HG03039 (cell line): ENCODE measurements at regions not wholly inside any gene's neighbourhood (a gene's known extent, or its start where the extent isn't known, plus 50 kb on each side); places are given as distances from the start of the nearest gene placed in this dataset.
"Not testable (repeated sequence)": the region's sequence is repeated elsewhere in the genome, so short reads cannot be mapped to it uniquely, and the experiment has no call there.

ENCODE experiments used
- ATAC-seq: cut with Tn5 transposase; IDR thresholded peaks from one replicate; pipeline ENCODE4 v1.9.1; 2021; ENCODE audit warnings: mild to moderate bottlenecking, moderate library complexity; ENCODE audit not compliant: unreplicated experiment

DNA sequence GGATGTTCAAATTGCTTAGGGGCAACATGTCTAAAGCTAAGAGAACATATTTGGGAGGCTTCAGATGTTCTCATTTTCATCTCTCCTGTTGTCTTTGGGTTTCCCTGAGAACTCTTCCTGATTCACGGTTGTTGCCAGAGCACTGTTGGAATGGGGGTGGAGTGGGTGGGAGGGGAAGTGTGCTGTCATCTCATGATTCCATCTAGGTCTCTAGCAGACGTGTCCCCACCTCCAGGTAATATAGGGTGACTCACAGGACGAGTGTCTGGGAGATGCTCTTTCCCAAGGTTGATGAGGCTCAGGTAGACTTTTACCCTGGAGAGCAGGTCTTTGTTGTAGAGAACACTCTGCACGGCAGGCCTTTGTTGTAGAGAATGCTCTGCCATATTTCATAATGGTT, 636.9 kb downstream of the QKI start:
- no peak for ATAC-seq

- no peak for ATAC-seq
These were observed 635.0 kb downstream of the QKI start for GRCh38 chr6:164049517-164049988.

GRCh38 chr6:164048840-164049516, 634.5 kb downstream of the QKI start:
- ATAC-seq, result no peak

DNA sequence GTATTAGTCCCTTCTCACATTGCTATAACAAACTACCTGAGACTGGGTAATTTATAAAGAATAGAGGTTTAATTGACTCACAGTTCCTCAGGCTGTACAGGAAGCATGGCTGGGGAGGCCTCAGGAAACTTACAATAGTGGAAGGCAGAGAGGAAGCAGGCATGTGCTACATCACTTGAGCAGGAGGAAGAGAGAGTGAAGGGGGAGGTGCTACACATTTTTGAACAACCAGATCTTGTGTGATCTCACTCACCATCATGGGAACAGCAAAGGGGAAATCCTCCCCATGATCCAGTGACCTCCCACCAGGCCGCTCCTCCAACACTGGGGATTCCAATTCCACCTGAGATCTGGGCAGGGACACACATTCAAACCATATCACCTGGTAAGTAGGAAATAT, 630.6 kb downstream of the QKI start:
- no peak for ATAC-seq

GRCh38 chr6:164043656-164044055, 629.1 kb downstream of the QKI start:
- not testable (repeated sequence) for ATAC-seq

DNA sequence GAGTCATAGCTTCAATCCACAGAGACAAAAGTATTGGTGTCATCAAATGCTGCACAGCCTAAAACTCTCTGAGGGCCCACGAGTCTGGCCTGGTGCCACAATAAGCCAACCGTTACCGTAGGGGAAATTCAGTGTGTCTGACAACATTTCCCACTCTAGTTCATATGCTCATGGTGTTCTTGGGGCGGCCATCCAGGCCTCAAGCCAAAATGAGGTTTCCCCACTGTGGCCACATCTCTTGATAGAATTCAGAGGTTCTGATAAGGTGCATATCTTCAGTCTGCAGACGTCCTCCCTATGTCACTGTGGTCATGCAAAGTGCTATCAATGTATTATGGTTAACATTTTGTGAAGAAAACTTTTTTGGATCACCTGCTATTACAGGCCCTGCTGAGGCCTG, 627.7 kb downstream of the QKI start:
- ATAC-seq, result no peak

GRCh38 chr6:164040994-164041393, 626.5 kb downstream of the QKI start:
- ATAC-seq, result no peak

DNA sequence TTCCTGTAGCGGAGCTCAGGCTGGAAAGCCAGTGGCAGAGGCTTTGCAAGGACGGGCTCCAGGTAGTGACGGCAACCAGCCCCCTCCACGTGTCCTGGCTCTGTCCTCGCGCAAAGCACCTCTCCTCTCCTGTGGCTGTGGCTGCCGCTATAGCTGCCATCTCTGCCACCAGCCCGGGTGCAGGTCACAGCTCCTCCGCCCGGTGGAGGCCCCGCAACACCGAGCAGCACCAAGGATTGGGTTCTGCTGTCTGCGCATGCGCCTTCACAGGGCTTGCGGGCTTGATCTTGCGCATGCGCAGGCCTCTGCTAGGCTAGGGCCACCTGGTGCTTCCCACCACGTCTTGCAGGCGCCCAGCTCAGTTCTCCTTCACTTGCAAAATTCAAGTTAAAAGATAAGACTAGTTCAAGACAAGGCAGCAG, 625.4 kb downstream of the QKI start:
- no peak for ATAC-seq

GRCh38 chr6:164037171-164037870, 622.8 kb downstream of the QKI start:
- ATAC-seq, result no peak

DNA sequence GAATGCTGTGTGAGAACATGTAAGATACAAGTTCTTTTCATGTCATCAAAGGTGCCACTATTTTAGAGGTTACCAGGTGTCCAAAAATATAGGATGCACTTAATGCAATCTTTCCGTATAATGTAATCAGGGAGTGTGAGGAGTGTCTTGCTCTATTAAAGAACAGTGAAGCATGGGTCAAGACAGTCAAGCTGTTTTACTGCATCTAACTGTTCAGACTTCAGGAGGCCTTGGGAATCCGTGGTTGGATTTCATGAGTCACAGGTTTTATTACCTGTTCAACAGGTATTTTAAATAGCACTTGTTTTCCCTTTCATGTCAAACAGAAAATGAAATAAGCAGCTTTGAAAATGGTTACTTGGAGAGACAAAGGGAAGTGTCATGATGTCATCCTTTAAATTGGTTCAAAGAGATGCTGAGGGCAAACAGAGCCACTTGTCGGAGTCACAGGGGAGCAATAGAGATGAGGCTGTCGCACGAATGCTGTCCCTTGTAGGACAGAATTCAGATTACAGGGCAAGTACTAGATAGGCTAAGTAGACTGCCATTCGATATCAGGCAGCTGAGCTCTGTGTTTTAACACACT, 621.5 kb downstream of the QKI start:
- ATAC-seq, result no peak

DNA sequence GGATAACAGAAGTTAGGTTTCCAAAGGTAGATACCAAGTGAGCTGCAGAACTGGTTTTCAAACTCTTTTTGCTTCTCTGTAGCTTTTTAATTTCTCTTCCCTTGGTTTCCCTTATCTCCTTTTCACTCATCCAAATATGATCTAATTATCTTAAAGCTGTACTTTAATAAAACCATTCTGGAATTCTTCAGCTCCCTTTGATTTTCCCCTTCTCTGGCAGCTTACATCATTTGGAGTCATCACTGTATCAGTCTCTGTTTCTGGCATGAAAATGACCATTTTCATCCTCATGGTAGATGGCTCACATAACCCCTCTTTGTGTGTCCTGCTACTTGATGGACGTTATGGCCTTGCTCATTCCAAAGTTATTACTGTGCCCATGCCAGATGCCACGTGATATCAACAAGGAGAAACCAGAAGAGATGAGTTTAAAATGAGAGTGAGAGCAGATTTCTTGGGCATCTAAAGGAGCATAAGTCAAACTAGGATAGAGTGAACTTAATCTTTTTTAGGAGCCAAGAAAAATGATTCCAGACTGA, 620.2 kb downstream of the QKI start:
- no peak for ATAC-seq

DNA sequence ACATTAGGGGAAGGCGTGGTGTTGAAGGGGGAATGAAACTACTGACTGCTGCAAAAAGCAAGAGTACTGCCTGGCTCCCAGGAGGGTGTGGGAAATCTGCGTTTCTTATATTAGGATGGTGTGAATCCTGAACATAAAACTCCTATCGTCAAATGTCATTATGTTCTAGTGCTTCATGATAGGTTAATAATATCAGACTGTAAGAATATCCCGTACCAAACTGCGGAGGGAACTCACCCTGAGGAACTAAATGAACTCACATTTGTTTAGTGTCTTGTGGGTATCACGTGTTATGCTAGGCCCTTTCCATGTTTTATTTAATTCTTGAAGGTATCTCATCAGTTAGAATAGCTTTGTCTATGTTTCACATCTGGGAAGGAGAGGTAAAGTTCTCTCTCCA, 610.7 kb downstream of the QKI start:
- ATAC-seq, result no peak

GRCh38 chr6:164023535-164023934, 609.0 kb downstream of the QKI start:
- no peak for ATAC-seq

DNA sequence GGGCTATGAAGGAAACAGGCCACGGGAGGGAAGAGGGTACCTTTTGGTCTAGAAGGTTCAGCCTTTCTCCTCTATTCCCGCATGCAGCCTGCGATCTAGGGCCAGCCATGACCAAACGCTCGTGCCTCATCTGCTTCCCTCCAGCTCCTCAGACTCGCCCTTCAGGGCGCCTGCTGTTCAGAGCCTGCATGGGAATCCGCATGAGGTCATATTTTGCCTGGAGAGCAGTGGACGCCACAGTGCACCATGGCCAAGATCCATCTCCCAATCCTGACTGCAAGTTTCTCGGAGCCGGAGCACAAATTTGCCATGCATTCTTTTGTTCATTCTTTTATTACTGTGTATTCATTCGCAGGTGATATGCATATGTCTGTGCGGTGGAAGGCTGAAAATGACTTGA, 608.1 kb downstream of the QKI start:
- no peak for ATAC-seq

- no peak for ATAC-seq
These were observed 607.2 kb downstream of the QKI start for GRCh38 chr6:164021589-164022250.

DNA sequence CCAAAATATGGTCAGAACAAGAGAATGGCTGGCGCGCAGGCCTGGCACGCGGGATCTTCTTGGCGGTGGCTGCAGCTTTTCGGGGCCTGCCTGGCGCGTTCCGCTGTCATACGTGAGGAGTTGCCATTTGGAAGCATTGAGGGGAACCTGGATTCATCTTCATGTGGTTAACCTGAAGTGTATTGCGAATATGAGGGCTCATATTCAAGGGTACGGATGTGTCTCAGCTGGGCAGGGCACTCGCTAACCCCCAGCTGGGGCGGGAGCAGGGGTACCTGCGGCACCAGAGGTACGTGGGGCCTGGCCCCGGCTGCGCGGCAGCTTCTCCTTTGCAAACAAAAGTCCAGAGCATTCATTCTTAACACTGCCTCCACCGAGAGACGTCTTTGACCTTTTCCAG, 605.6 kb downstream of the QKI start:
- ATAC-seq, result no peak

- ATAC-seq, result no peak
These were observed 603.6 kb downstream of the QKI start for GRCh38 chr6:164018133-164018532.

DNA sequence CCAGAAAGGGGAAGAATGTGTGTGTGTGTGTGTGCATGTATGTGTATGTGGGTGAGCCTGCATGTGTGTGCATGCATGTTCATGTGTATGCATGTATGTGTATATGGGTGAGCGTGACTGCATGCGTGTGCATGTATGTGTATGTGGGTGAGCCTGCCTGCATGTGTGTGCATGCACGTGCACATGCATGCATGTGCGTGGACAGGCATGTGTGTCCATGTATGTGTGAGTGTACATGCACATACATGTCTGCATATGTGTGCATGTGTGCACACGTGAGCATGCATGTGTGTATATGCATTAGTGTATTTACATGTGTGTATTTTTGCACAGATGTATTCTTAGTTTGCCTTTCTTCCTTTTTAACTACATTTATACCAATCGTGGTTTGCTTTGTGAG, 601.5 kb downstream of the QKI start:
- no peak for ATAC-seq

DNA sequence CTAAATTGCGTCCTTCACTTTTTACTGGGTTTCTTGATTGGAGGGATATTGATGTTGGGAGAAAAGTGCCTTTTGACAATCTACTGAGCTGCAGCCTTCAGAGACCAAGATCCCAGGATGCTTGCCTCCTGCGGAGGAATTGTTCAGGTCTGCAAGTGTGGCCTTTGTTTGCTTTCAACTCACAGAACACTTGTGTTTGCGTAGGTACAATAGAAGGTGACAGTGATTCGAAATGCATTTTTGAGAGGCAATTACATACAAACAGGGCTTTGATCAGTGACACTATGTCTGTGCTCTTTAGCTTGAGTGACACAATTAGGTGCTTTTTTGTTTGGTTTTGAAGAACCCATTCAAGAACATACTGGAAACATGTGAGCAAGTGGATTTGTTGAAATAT, 600.6 kb downstream of the QKI start:
- ATAC-seq, result no peak

- no peak for ATAC-seq
These were observed 600.0 kb downstream of the QKI start for GRCh38 chr6:164014346-164015087.
